Ovary (tissue), 3 donors: ENCODE measurements at regions not wholly inside any gene's neighbourhood (a gene's known extent, or its start where the extent isn't known, plus 50 kb on each side); places are given as distances from the start of the nearest gene placed in this dataset.

Experiments
- POLR2A ChIP-seq: fragments of 450-650 bp; IDR thresholded peaks from one replicate; pipeline ENCODE4 v1.6.1; 2017; ENCODE audit warnings: antibody characterized with exemption, mild to moderate bottlenecking, moderate library complexity
- TF ChIP-seq, protein P1 (sequence below), 3 donors: fragments of 450-650 bp in 2 of 3; fragments of 200-600 bp in 1 of 3; IDR thresholded peaks; one replicate each; pipeline versions ENCODE4 v1.5.1 to v1.8.0; 2016 to 2022; ENCODE audit warnings: antibody characterized with exemption in 3 of 3, mild to moderate bottlenecking in 1 of 3
- donor health status: DM: no; HTN: no; CAD: no.

DNA sequence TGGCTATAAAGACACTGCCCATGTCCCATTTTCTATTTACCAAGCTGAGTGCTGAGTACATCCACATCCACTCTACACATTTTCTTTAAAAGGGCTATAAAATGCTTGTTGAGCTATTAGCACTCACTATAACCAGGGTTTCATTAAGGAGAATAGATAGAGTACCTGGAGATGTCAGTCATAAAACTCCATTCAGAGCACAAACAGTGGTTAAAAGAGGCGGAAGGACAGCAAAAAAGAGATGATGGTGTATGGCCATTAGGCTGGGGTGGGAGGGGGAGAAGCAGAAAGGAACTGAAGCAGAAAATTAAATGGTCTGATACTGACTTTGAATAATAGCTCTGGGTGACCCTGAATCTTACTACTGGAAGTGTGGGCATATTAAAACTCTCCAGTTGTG is 609.9 kb upstream of the MAP3K7 start:
- TF ChIP-seq, protein P1, sequence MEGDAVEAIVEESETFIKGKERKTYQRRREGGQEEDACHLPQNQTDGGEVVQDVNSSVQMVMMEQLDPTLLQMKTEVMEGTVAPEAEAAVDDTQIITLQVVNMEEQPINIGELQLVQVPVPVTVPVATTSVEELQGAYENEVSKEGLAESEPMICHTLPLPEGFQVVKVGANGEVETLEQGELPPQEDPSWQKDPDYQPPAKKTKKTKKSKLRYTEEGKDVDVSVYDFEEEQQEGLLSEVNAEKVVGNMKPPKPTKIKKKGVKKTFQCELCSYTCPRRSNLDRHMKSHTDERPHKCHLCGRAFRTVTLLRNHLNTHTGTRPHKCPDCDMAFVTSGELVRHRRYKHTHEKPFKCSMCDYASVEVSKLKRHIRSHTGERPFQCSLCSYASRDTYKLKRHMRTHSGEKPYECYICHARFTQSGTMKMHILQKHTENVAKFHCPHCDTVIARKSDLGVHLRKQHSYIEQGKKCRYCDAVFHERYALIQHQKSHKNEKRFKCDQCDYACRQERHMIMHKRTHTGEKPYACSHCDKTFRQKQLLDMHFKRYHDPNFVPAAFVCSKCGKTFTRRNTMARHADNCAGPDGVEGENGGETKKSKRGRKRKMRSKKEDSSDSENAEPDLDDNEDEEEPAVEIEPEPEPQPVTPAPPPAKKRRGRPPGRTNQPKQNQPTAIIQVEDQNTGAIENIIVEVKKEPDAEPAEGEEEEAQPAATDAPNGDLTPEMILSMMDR (IDR thresholded peaks at IDR 0.05): no peak
- no peak for TF ChIP-seq POLR2A
